GM19395 (cell line): ENCODE measurements at regions not wholly inside any gene's neighbourhood (a gene's known extent, or its start where the extent isn't known, plus 50 kb on each side); places are given as distances from the start of the nearest gene placed in this dataset.

Experiments used
- ATAC-seq: cut with Tn5 transposase; IDR thresholded peaks from one replicate; pipeline ENCODE4 v1.9.1; 2021; ENCODE audit warnings: mild to moderate bottlenecking, moderate library complexity; ENCODE audit not compliant: unreplicated experiment

GRCh38 chr18:7479756-7480155 lies 87.4 kb upstream of the PTPRM start:
- ATAC-seq: no peak

DNA sequence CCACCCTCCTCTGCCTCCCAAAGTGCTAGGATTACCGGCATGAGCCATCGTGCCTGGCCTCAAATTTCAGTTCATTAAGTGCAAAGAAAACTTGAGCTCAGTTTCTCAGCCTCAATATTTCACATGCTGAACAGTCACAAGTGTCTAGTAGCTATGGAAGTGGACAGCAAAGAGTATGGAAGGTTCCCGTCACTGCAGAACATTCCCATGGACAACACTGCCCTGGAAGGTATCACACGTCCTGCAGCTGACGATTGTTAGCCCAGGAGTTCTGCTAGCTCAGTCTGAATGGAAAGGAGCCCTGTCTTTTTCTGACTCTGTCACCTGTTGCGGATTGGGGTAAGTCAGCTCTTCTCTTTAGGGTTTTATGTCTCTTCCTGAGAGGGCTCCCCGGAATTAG lies 86.2 kb upstream of the PTPRM start:
- ATAC-seq: no peak

GRCh38 chr18:7482342-7482741 lies 84.8 kb upstream of the PTPRM start:
- no peak for ATAC-seq

- ATAC-seq: no peak
Measured at GRCh38 chr18:7485616-7486015, 81.5 kb upstream of the PTPRM start.

- ATAC-seq: no peak
Measured at GRCh38 chr18:7488571-7488970, 78.5 kb upstream of the PTPRM start.

DNA sequence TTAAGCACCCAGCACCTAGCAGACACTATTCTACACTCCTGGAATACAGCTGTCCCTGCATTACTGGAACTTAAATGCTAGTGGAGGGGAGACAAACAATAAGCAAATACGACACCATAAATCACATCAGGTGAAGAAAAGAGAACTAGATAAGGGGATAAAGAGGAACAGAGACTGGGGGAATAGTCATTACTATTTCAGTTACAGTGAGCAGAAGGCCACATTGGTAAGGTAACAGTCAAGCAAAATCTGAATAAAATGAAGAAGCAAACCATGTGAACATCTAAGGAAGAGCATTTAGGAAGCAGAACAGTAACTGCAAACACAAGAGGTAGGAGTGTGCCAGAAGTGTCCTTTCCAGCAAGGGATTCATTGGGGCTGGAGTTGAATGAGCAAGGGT lies 77.0 kb upstream of the PTPRM start:
- no peak for ATAC-seq

GRCh38 chr18:7492385-7492784 lies 74.7 kb upstream of the PTPRM start:
- no peak for ATAC-seq

GRCh38 chr18:7497081-7497480 lies 70.0 kb upstream of the PTPRM start:
- no peak for ATAC-seq

GRCh38 chr18:7511106-7511505 lies 56.0 kb upstream of the PTPRM start:
- ATAC-seq: no peak

- no peak for ATAC-seq
Measured at GRCh38 chr18:7512348-7512747, 54.8 kb upstream of the PTPRM start.

DNA sequence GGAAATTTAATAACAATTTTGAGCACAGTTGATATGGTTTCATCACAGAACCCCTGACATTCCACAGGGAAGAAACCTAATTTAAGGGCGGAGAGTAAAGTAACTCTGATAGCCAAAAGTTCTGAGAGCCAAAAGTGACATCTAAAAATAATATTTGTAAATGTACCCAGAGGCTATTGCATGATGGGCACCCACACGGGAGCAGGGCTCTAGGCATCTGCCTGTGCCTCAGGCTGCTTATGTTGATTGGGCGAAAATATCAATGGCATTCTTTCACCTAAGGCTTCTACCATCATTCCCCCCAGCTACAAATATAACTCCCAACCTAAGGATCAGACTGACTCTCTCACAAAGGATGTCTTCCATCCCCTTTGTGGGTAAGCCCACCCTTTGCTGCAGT lies 54.1 kb upstream of the PTPRM start:
- ATAC-seq: no peak

DNA sequence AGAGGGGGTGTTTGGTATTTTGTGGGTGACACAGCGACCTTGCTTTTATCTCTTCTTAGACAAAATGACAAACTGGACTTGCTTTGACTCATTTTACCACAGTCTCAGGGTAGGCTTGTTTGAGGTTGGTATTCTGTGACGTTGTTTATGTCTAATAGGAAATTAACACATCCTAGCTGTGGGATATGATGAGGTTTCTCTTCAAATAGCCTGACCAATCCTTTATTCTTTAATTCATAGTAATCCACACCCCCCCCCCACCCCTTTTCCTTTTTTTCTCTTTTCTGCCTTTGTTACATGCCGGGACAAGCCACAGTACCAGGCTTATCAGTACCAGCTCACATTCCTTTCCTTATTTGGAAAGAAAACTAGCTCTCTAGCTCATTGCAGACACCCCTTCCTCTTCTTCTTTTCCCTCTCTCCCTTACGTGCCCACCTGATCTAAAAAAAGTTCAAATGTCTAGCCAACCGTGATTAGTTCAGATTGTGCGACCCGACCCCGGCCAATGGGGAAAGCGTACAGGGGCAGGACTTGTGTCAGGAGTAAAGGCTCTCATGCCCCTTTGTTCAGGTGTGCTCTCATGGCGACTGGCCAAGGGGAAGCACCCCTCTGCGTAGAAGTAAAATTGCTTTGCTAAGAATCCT lies 52.2 kb upstream of the PTPRM start:
- ATAC-seq: no peak

DNA sequence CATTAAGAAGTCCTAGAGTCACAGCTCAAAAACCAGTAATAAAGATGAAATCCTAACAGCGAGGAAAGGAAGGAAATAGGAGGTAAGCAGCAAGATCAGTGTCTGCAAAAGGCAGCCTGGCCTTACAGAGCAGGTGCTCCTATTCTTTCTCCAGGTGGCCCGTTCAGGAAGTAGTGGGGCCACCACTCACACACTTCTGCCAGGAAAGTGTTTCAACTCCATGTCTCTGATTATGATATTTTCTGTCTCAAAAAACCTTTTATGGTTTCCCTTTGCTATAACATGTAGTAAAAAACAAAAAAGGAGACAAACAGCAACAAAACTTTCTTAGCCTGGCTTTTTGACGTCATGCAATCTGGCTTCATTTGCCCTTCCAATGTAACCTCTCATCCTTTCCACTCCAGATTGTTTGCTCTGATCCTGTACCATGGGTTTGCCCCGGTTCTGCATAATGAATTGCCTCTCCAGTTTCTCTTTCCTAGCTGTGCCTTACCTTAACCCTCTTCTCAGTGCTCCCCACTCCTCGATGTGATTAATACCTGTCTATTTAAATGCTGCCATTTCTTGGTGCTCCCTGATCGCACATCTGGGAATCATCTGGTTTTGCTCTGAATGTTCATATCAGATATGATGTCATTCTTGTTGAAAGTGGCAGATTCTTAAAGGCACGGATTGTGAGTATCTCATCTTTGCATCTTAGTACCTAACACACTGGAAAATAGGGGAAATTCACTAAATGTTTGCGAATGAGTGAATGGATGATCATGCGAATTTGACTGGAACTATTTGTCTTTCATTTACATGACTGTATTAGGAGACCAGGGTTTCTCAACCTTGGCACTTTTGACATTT lies 50.6 kb upstream of the PTPRM start:
- ATAC-seq: no peak
